HEK293 (cell line): ENCODE measurements at regions not wholly inside any gene's neighbourhood (a gene's known extent, or its start where the extent isn't known, plus 50 kb on each side); places are given as distances from the start of the nearest gene placed in this dataset.
"Not testable (repeated sequence)": the region's sequence is repeated elsewhere in the genome, so short reads cannot be mapped to it uniquely, and the experiment has no call there.

Experiments
- CTCF ChIA-PET: fragments of 350-600 bp; formaldehyde crosslinking; extraction: SDS; loops from one replicate; lab custom pipeline; 2021; ENCODE audit warnings: antibody characterized with exemption; lab: Yijun Ruan, JAX
- POLR2A ChIA-PET: fragments of 300-600 bp; formaldehyde crosslinking; extraction: SDS; loops from one replicate; lab custom pipeline; 2020; ENCODE audit warnings: antibody characterized with exemption, inconsistent platforms; lab: Yijun Ruan, JAX
- H3K27ac ChIP-seq: fragments of 200-500 bp; sonication (Bioruptor generic); 2 replicates; pipeline ENCODE4 v1.5.1; 2014; ENCODE audit warnings: low read depth, low read length, control low read depth, inconsistent platforms; ENCODE audit errors: extremely low read depth
- H3K36me3 ChIP-seq, 2 experiments: fragments of 200-500 bp in 1 of 2; sonication (Bioruptor generic) in 1 of 2; 1 replicate in 1 of 2; 2 replicates in 1 of 2; pipeline ENCODE4 v1.5.1; 2014 to 2017; ENCODE audit warnings: inconsistent platforms in 2 of 2, low read length in 2 of 2; ENCODE audit not compliant: control insufficient read depth in 2 of 2, insufficient read depth in 1 of 2
- H3K4me1 ChIP-seq: fragments of 200-500 bp; sonication (Bioruptor generic); 2 replicates; pipeline ENCODE4 v1.5.1; 2014; ENCODE audit warnings: mild to moderate bottlenecking, low read length, inconsistent platforms; ENCODE audit not compliant: control insufficient read depth, insufficient read depth
- H3K4me3 ChIP-seq: 2 replicates; pipeline ENCODE4 v1.5.1; 2011; ENCODE audit warnings: low read depth, mild to moderate bottlenecking, control low read depth, low read length, moderate library complexity
- H3K9me3 ChIP-seq: fragments of 200-500 bp; sonication (Bioruptor generic); 2 replicates; pipeline ENCODE4 v1.5.1; 2014; ENCODE audit warnings: low read depth, low read length, inconsistent platforms; ENCODE audit not compliant: control insufficient read depth, insufficient read depth
- GLI4 ChIP-seq: fragments of 450-650 bp; formaldehyde crosslinking; IDR thresholded peaks from 2 replicates; pipeline ENCODE4 v1.5.1; 2016; ENCODE audit warnings: missing biosample characterization, missing genetic modification characterization
- HIC1 ChIP-seq: fragments of 450-650 bp; formaldehyde crosslinking; IDR thresholded peaks from 2 replicates; pipeline ENCODE4 v1.5.1; 2016; ENCODE audit warnings: missing biosample characterization, missing genetic modification characterization
- KLF16 ChIP-seq: fragments of 450-650 bp; formaldehyde crosslinking; IDR thresholded peaks from 2 replicates; pipeline ENCODE4 v1.5.1; 2017; ENCODE audit warnings: missing biosample characterization, missing genetic modification characterization
- PRDM1 ChIP-seq: fragments of 450-650 bp; formaldehyde crosslinking; IDR thresholded peaks from 2 replicates; pipeline ENCODE4; 2016; ENCODE audit warnings: missing biosample characterization, missing genetic modification characterization
- SP7 ChIP-seq: fragments of 450-650 bp; formaldehyde crosslinking; IDR thresholded peaks from 2 replicates; pipeline ENCODE4 v1.5.1; 2016; ENCODE audit warnings: missing biosample characterization, missing genetic modification characterization
- WT1 ChIP-seq: fragments of 450-650 bp; formaldehyde crosslinking; IDR thresholded peaks from 2 replicates; pipeline ENCODE4 v1.5.1; 2016; ENCODE audit warnings: missing biosample characterization, missing genetic modification characterization
- ZFP3 ChIP-seq: fragments of 450-650 bp; formaldehyde crosslinking; IDR thresholded peaks from 2 replicates; pipeline ENCODE4 v1.5.1; 2016; ENCODE audit warnings: low read depth, missing biosample characterization, missing genetic modification characterization
- ZFP41 ChIP-seq: fragments of 450-650 bp; formaldehyde crosslinking; IDR thresholded peaks from 2 replicates; pipeline ENCODE4 v1.5.1; 2016; ENCODE audit warnings: missing biosample characterization, missing genetic modification characterization, borderline replicate concordance
- ZNF121 ChIP-seq: fragments of 450-650 bp; formaldehyde crosslinking; IDR thresholded peaks from 2 replicates; pipeline ENCODE4 v1.5.1; 2016; ENCODE audit warnings: missing biosample characterization, missing genetic modification characterization
- ZNF221 ChIP-seq: fragments of 450-650 bp; formaldehyde crosslinking; IDR thresholded peaks from 2 replicates; pipeline ENCODE4 v1.5.1; 2017; ENCODE audit warnings: missing biosample characterization, missing genetic modification characterization, borderline replicate concordance
- ZNF280C ChIP-seq: fragments of 450-650 bp; formaldehyde crosslinking; IDR thresholded peaks from 2 replicates; pipeline ENCODE4 v1.5.1; 2016; ENCODE audit warnings: missing biosample characterization, missing genetic modification characterization
- ZNF37A ChIP-seq: fragments of 450-650 bp; IDR thresholded peaks from 2 replicates; pipeline ENCODE4 v1.5.1; 2018; ENCODE audit warnings: missing biosample characterization, missing genetic modification characterization
- ZNF529 ChIP-seq: fragments of 450-650 bp; formaldehyde crosslinking; IDR thresholded peaks from 2 replicates; pipeline ENCODE4 v1.5.1; 2017; ENCODE audit warnings: missing genetic modification characterization, missing biosample characterization; ENCODE audit not compliant: insufficient replicate concordance
- ZNF544 ChIP-seq: fragments of 450-650 bp; formaldehyde crosslinking; IDR thresholded peaks from 2 replicates; pipeline ENCODE4 v1.5.0; 2017; ENCODE audit warnings: missing biosample characterization, missing genetic modification characterization
- ZNF624 ChIP-seq: fragments of 450-650 bp; formaldehyde crosslinking; IDR thresholded peaks from 2 replicates; pipeline ENCODE4 v1.5.1; 2017; ENCODE audit warnings: missing biosample characterization, missing genetic modification characterization
- ZNF76 ChIP-seq: fragments of 450-650 bp; formaldehyde crosslinking; IDR thresholded peaks from 2 replicates; pipeline ENCODE4; 2016; ENCODE audit warnings: low read depth, missing biosample characterization, missing genetic modification characterization, borderline replicate concordance
- ZNF830 ChIP-seq: fragments of 450-650 bp; IDR thresholded peaks from 2 replicates; pipeline ENCODE4 v1.5.0; 2018; ENCODE audit warnings: missing biosample characterization, missing genetic modification characterization, low read depth, mild to moderate bottlenecking, moderate library complexity
- ZNF843 ChIP-seq: fragments of 450-650 bp; formaldehyde crosslinking; IDR thresholded peaks from 2 replicates; pipeline ENCODE4 v1.5.1; 2016; ENCODE audit warnings: missing biosample characterization, missing genetic modification characterization
- ZSCAN16 ChIP-seq: fragments of 450-650 bp; formaldehyde crosslinking; IDR thresholded peaks from 2 replicates; pipeline ENCODE4 v1.5.1; 2016; ENCODE audit warnings: missing biosample characterization, missing genetic modification characterization

- H3K4me1 ChIP-seq, H3K9me3 ChIP-seq, POLR2A ChIA-PET, H3K36me3 ChIP-seq, H3K27ac ChIP-seq, CTCF ChIA-PET, H3K4me3 ChIP-seq: not testable (repeated sequence)
Measured at GRCh38 chr1:189225794-189226145, 1251.9 kb downstream of the BRINP3 start.

GRCh38 chr1:189226779-189227178 lies 1250.9 kb downstream of the BRINP3 start:
- no peaks in the 10 kb centered on the region for H3K36me3 ChIP-seq
- ChIA-PET POLR2A (no interaction called here), CTCF (no interaction called here)
- no peaks in the 10 kb centered on the region for H3K9me3 ChIP-seq
- H3K4me3 ChIP-seq, result no peak overlapping the region
- H3K4me1 ChIP-seq, result no peaks in the 10 kb centered on the region
- H3K27ac ChIP-seq, result no peak overlapping the region
- TF ChIP-seq HIC1 (tag by site-specific recombination), result no peak
- no peak for TF ChIP-seq ZNF37A (tag by site-specific recombination)
- no peak for TF ChIP-seq GLI4 (tag by site-specific recombination)
- TF ChIP-seq PRDM1 (tag by site-specific recombination), result no peak
- no peak for TF ChIP-seq KLF16 (tag by site-specific recombination)
- TF ChIP-seq ZNF280C (tag by site-specific recombination), result no peak
- no peak for TF ChIP-seq ZNF221
- TF ChIP-seq ZSCAN16 (tag by site-specific recombination), result no peak
- no peak for TF ChIP-seq ZNF121 (tag by site-specific recombination)

GRCh38 chr1:189237008-189237407 lies 1240.7 kb downstream of the BRINP3 start:
- no peaks in the 10 kb centered on the region for H3K36me3 ChIP-seq
- H3K4me3 ChIP-seq, result no peak overlapping the region
- ChIA-PET POLR2A (no interaction called here), CTCF (no interaction called here)
- H3K4me1 ChIP-seq, result no peaks in the 10 kb centered on the region
- H3K9me3 ChIP-seq, result no peaks in the 10 kb centered on the region
- TF ChIP-seq SP7 (tag by site-specific recombination) (no peak), ZFP3 (no peak), HIC1 (tag by site-specific recombination) (no peak), ZNF544 (no peak), ZNF529 (no peak), ZNF76 (tag by site-specific recombination) (no peak), ZNF624 (no peak), ZNF843 (tag by site-specific recombination) (no peak), ZFP41 (tag by site-specific recombination) (no peak), WT1 (tag by site-specific recombination) (no peak), ZNF830 (tag by site-specific recombination) (no peak)
- H3K27ac ChIP-seq, result no peak overlapping the region
